ENCODE measurements at regions not wholly inside any gene's neighbourhood (a gene's known extent, or its start where the extent isn't known, plus 50 kb on each side); places are given as distances from the start of the nearest gene placed in this dataset.

GRCh38 chr9:32704343-32704742 lies 68.9 kb upstream of the TAF1L start:
- no peak overlapping the region for H3K27ac ChIP-seq (ENCODE audit: low read depth, low read length, poor library complexity, severe bottlenecking)
- no peaks in the 10 kb centered on the region for H3F3A ChIP-seq (ENCODE audit: insufficient read depth, low read length)
- no peak overlapping the region for H2AFZ ChIP-seq (ENCODE audit: low read length)
- H3K36me3 ChIP-seq (ENCODE audit: insufficient read depth, low read length): no peaks in the 10 kb centered on the region
- no peak overlapping the region for H3K4me2 ChIP-seq (ENCODE audit: low read length)
- H3K9ac ChIP-seq (ENCODE audit: low read length): no peak overlapping the region
- H3K4me1 ChIP-seq (ENCODE audit: insufficient read depth, low read length, severe bottlenecking): no peaks in the 10 kb centered on the region
- H3K79me2 ChIP-seq (ENCODE audit: insufficient read depth, low read length): no peaks in the 10 kb centered on the region
- no peaks in the 10 kb centered on the region for H3K9me3 ChIP-seq (ENCODE audit: low read length)
- no peaks in the 10 kb centered on the region for H3K9me2 ChIP-seq (ENCODE audit: low read depth, low read length)
- H3K27me3 ChIP-seq (ENCODE audit: insufficient read depth, low read length): no peaks in the 10 kb centered on the region
- TF ChIP-seq CTCF (IDR thresholded peaks at IDR 0.05; ENCODE audit: low read length) (no peak), EZH2 (IDR thresholded peaks at IDR 0.05; ENCODE audit: borderline replicate concordance, low read length) (no peak)
- H3K4me3 ChIP-seq (ENCODE audit: low read depth, low read length, poor library complexity, severe bottlenecking): no peak overlapping the region
- no peaks in the 10 kb centered on the region for H4K20me1 ChIP-seq (ENCODE audit: insufficient read depth, low read length)

- Histone ChIP-seq H3K9me3 (ENCODE audit: low read length) (no peaks in the 10 kb centered on the region), H4K20me1 (ENCODE audit: insufficient read depth, low read length) (no peaks in the 10 kb centered on the region), H3K4me1 (ENCODE audit: insufficient read depth, low read length, severe bottlenecking) (no peaks in the 10 kb centered on the region), H2AFZ (ENCODE audit: low read length) (no peak overlapping the region), H3K27me3 (ENCODE audit: insufficient read depth, low read length) (no peaks in the 10 kb centered on the region), H3K9ac (ENCODE audit: low read length) (no peak overlapping the region), H3K4me3 (ENCODE audit: low read depth, low read length, poor library complexity, severe bottlenecking) (no peak overlapping the region), H3K36me3 (ENCODE audit: insufficient read depth, low read length) (no peaks in the 10 kb centered on the region), H3K4me2 (ENCODE audit: low read length) (no peak overlapping the region), H3K9me2 (ENCODE audit: low read depth, low read length) (no peaks in the 10 kb centered on the region), H3K27ac (ENCODE audit: low read depth, low read length, poor library complexity, severe bottlenecking) (no peak overlapping the region), H3K79me2 (ENCODE audit: insufficient read depth, low read length) (no peaks in the 10 kb centered on the region), H3F3A (ENCODE audit: insufficient read depth, low read length) (no peaks in the 10 kb centered on the region)
- TF ChIP-seq EZH2 (IDR thresholded peaks at IDR 0.05; ENCODE audit: borderline replicate concordance, low read length) (no peak), CTCF (IDR thresholded peaks at IDR 0.05; ENCODE audit: low read length) (no peak)
These were observed 69.6 kb upstream of the TAF1L start for GRCh38 chr9:32705059-32705458.

GRCh38 chr9:32706004-32706724 lies 70.7 kb upstream of the TAF1L start:
- no peaks in the 10 kb centered on the region for H3K27me3 ChIP-seq (ENCODE audit: insufficient read depth, low read length)
- H3K36me3 ChIP-seq (ENCODE audit: insufficient read depth, low read length): no peaks in the 10 kb centered on the region
- no peak overlapping the region for H3K27ac ChIP-seq (ENCODE audit: low read depth, low read length, poor library complexity, severe bottlenecking)
- H3K79me2 ChIP-seq (ENCODE audit: insufficient read depth, low read length): no peaks in the 10 kb centered on the region
- no peaks in the 10 kb centered on the region for H3F3A ChIP-seq (ENCODE audit: insufficient read depth, low read length)
- no peak overlapping the region for H3K4me2 ChIP-seq (ENCODE audit: low read length)
- H4K20me1 ChIP-seq (ENCODE audit: insufficient read depth, low read length): no peaks in the 10 kb centered on the region
- H3K9me2 ChIP-seq (ENCODE audit: low read depth, low read length): no peaks in the 10 kb centered on the region
- H3K4me1 ChIP-seq (ENCODE audit: insufficient read depth, low read length, severe bottlenecking): no peaks in the 10 kb centered on the region
- no peak overlapping the region for H2AFZ ChIP-seq (ENCODE audit: low read length)
- H3K9me3 ChIP-seq (ENCODE audit: low read length): no peaks in the 10 kb centered on the region
- H3K4me3 ChIP-seq (ENCODE audit: low read depth, low read length, poor library complexity, severe bottlenecking): no peak overlapping the region
- TF ChIP-seq CTCF (IDR thresholded peaks at IDR 0.05; ENCODE audit: low read length): no peak
- no peak for TF ChIP-seq EZH2 (IDR thresholded peaks at IDR 0.05; ENCODE audit: borderline replicate concordance, low read length)
- no peak overlapping the region for H3K9ac ChIP-seq (ENCODE audit: low read length)

Measured in OCI-LY1 (cell line).